ENCODE measurements at regions not wholly inside any gene's neighbourhood (a gene's known extent, or its start where the extent isn't known, plus 50 kb on each side); places are given as distances from the start of the nearest gene placed in this dataset.

- H3K4me1 ChIP-seq (ENCODE audit: insufficient read depth), result no peaks in the 10 kb centered on the region
- no peaks in the 10 kb centered on the region for H3K79me2 ChIP-seq (replicated peaks; ENCODE audit: insufficient read depth)
- no peaks in the 10 kb centered on the region for H3K27me3 ChIP-seq (ENCODE audit: insufficient read depth)
- ATAC-seq (no peak), DNase-seq (ENCODE audit: low spot score) (no peak)
- no peaks in the 10 kb centered on the region for H3K27me3 Mint-ChIP-seq (ENCODE audit: insufficient read depth, low read depth, poor library complexity)
- no peaks in the 10 kb centered on the region; the same call in 1 of the 2 replicates for H3K36me3 ChIP-seq (ENCODE audit: insufficient read depth)
- H3K9me3 Mint-ChIP-seq, result no peaks in the 10 kb centered on the region
- H2AFZ ChIP-seq, result no peak overlapping the region
- H4K20me1 ChIP-seq (replicated peaks; ENCODE audit: insufficient read depth), result no peaks in the 10 kb centered on the region
- no peak overlapping the region for H3K4me3 Mint-ChIP-seq
- no peak overlapping the region for H3K4me3 ChIP-seq
- H3K4me1 Mint-ChIP-seq, result no peaks in the 10 kb centered on the region
- H3K4me2 ChIP-seq, result no peak overlapping the region
- TF ChIP-seq CREB1 (CRISPR knock-in tag; IDR thresholded peaks at IDR 0.05; ENCODE audit: low read depth) (no peak), REST (IDR thresholded peaks at IDR 0.05; ENCODE audit: unreplicated experiment) (no peak), NANOG (IDR thresholded peaks at IDR 0.05; ENCODE audit: borderline replicate concordance) (no peak), STAT1 (IDR thresholded peaks at IDR 0.05; ENCODE audit: unreplicated experiment) (no peak), POLR2AphosphoS5 (IDR thresholded peaks at IDR 0.05; ENCODE audit: low read depth) (no peak), EZH2phosphoT487 (IDR thresholded peaks at IDR 0.05; ENCODE audit: unreplicated experiment) (no peak), CTCF (conservative IDR thresholded peaks at IDR 0.05; ENCODE audit: low read depth in 2 of 2) (no peak), ZNF462 (CRISPR knock-in tag; IDR thresholded peaks at IDR 0.05) (no peak), ZNF331 (CRISPR knock-in tag; IDR thresholded peaks at IDR 0.05; ENCODE audit: low read depth) (no peak), EZH2 (IDR thresholded peaks at IDR 0.05; ENCODE audit: low read depth, unreplicated experiment) (no peak), ZNF114 (CRISPR knock-in tag; IDR thresholded peaks at IDR 0.05) (no peak), ETS1 (IDR thresholded peaks at IDR 0.05) (no peak), JUNB (IDR thresholded peaks at IDR 0.05; ENCODE audit: unreplicated experiment) (no peak)
- no peaks in the 10 kb centered on the region for H3F3A ChIP-seq (replicated peaks; ENCODE audit: low read depth)
- no peaks in the 10 kb centered on the region for H3K9me2 ChIP-seq (ENCODE audit: insufficient read depth)
- H3K36me3 Mint-ChIP-seq (ENCODE audit: low read depth), result peaks cover 46% of the 10 kb centered on the region
- no peak overlapping the region for H3K27ac Mint-ChIP-seq
- H3K27ac ChIP-seq (ENCODE audit: low read depth), result no peak overlapping the region
These were observed 465.5 kb upstream of the AMELY start for GRCh38 chrY:7377091-7377490.

Measured in GM23338 (cell line).